Mesothelial cell of epicardium (in vitro differentiated cells): ENCODE measurements at regions not wholly inside any gene's neighbourhood (a gene's known extent, or its start where the extent isn't known, plus 50 kb on each side); places are given as distances from the start of the nearest gene placed in this dataset.

ENCODE experiments used
- DNase-seq, 2 experiments: peaks; one replicate each; pipeline ENCODE4 v3.0.0; 2021; ENCODE audit warnings: low spot score in 2 of 2; ENCODE audit not compliant: unreplicated experiment in 2 of 2
- H3K27ac Mint-ChIP-seq: 2 replicates; pipeline ENCODE4 v1.8.0; 2021; ENCODE audit warnings: mixed read lengths
- H3K27me3 Mint-ChIP-seq: 2 replicates; pipeline ENCODE4 v1.8.0; 2021; ENCODE audit warnings: low read depth, mixed read lengths
- H3K36me3 Mint-ChIP-seq: 2 replicates; pipeline ENCODE4 v1.8.0; 2021; ENCODE audit warnings: mixed read lengths
- H3K4me1 Mint-ChIP-seq: 2 replicates; pipeline ENCODE4 v1.8.0; 2021; ENCODE audit warnings: mixed read lengths
- H3K4me3 Mint-ChIP-seq: 2 replicates; pipeline ENCODE4 v1.8.0; 2021; ENCODE audit warnings: mild to moderate bottlenecking, moderate library complexity, mixed read lengths
- H3K9me3 Mint-ChIP-seq: 2 replicates; pipeline ENCODE4 v1.8.0; 2021; ENCODE audit warnings: mixed read lengths
- TF ChIP-seq, protein P1 (sequence below): fragments of 200-600 bp; sonication (generic); IDR thresholded peaks from one replicate; pipeline ENCODE4 v1.5.0; 2021; ENCODE audit warnings: antibody characterized with exemption; ENCODE audit not compliant: unreplicated experiment

DNA sequence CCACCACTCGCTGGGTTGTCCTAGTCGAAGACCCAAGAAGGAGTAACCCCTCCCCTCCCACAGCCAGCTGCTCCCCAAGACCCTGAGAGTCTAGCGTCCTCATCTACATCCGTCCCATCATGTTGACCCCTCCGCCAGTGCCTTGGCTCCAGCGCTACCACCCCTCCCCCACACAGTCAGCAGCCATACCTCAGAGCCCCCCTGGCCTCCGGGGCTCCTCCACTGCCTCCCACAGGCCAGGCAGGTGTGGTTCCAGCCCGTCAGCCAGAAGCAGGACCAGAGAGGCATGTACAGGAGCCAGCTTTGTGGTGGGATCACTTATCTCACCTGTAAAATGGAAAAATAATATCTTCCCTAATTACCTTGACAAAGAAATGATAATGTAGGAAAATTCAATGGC, 51.5 kb upstream of the PHF21B start:
- TF ChIP-seq, protein P1, sequence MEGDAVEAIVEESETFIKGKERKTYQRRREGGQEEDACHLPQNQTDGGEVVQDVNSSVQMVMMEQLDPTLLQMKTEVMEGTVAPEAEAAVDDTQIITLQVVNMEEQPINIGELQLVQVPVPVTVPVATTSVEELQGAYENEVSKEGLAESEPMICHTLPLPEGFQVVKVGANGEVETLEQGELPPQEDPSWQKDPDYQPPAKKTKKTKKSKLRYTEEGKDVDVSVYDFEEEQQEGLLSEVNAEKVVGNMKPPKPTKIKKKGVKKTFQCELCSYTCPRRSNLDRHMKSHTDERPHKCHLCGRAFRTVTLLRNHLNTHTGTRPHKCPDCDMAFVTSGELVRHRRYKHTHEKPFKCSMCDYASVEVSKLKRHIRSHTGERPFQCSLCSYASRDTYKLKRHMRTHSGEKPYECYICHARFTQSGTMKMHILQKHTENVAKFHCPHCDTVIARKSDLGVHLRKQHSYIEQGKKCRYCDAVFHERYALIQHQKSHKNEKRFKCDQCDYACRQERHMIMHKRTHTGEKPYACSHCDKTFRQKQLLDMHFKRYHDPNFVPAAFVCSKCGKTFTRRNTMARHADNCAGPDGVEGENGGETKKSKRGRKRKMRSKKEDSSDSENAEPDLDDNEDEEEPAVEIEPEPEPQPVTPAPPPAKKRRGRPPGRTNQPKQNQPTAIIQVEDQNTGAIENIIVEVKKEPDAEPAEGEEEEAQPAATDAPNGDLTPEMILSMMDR: no peak
- Mint-ChIP-seq H3K4me1 (peaks cover 9% of the 10 kb centered on the region), H3K4me3 (no peak overlapping the region), H3K9me3 (no peaks in the 10 kb centered on the region), H3K27me3 (peaks cover 25% of the 10 kb centered on the region), H3K36me3 (no peaks in the 10 kb centered on the region), H3K27ac (no peak overlapping the region)
- DNase-seq: no peak

DNA sequence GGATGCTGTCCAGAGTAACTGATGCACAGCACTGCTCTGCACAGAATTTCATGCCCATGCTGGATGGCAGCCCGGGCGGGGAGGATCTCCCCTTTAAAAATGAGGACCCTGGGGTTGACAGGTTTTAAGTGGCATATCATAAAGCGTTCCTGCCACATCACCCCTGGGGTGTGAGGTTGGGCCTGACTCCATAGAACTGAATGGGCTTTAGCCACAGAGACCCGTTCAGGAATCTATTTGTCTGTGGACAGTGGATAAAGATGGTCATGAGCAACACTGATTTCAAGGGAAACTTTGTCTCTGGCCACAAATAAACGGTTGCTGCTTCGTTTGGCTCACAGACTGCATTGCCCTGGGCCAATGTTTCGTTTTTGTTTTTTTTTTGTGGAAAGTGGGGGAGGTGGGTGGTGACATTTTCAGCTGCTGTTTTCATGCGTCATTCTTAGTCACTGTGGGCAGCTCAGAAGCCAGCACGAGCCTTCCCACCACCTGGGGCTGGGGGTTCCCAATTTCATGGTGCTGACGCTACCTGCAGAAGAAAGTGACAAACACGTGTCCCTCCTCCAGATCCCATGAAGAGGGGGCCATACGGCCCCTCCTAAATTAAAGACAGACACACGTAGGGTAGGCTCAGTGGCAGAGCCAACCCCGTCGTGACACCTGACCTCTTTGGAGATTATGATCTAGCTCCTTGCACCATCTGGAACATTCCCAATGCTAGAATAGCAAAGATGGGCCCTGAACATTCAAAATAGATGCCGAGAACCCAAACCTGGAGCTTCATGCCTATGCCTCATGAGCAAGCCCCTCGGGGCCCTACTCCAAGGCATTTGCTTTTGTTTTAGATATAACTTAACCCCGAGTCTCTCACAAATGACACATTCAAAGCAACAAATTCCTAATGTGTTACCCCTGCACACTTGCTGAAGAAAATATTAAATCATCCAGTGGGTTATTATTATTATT, 54.8 kb upstream of the PHF21B start:
- no peak overlapping the region for H3K27ac Mint-ChIP-seq
- H3K9me3 Mint-ChIP-seq: peaks cover 7% of the 10 kb centered on the region
- DNase-seq: no peak

DNA sequence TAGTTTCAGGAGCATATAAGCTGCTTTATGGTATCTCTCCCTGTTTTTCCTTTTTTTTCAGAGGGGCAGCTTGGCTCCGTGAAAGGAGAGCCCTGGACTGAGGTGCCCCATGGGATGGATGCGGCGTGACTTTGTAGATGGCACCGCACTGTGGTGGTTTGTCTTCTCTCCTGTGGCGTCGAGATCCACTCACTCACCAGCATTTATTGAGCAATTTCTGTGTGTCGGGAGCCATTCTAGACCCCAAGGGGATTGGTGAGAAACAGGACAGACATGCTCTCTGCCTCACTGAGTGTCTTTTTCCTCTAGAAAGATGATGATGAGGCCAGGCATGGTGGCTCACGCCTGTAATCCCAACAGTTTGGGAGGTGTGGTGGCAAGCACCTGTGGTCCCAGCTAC, 55.9 kb upstream of the PHF21B start:
- Mint-ChIP-seq H3K4me3 (no peak overlapping the region), H3K27ac (no peak overlapping the region), H3K27me3 (peaks cover 30% of the 10 kb centered on the region), H3K4me1 (no peaks in the 10 kb centered on the region), H3K36me3 (peaks cover 3% of the 10 kb centered on the region), H3K9me3 (peaks cover 7% of the 10 kb centered on the region)
- DNase-seq: no peak
- TF ChIP-seq, protein P1: no peak

More for the DNA sequence above, 54.8 kb upstream of the PHF21B start:
- peaks cover 24% of the 10 kb centered on the region for H3K27me3 Mint-ChIP-seq
- peaks cover 3% of the 10 kb centered on the region for H3K36me3 Mint-ChIP-seq
- H3K4me3 Mint-ChIP-seq: no peak overlapping the region
- TF ChIP-seq, protein P1: no peak
- H3K4me1 Mint-ChIP-seq: no peaks in the 10 kb centered on the region

DNA sequence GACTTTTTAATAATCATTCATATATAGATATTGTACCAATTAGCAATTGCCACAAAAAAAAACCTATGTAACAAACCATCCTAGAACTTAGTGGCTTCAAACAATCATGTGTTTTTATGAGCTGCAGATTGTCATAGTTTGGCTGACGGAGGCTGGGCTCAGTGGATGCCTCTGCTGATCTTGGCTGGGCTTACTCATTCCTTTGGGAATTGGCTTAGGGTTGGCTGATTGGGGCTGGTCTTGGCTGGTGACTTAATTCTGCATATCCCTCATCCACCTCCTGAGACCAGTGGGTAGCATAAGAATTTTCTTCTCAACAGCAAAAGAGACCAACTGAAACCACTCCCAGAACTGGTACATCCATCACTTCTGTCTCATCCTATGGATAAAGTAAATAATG, 57.9 kb upstream of the PHF21B start:
- Mint-ChIP-seq H3K9me3 (peaks cover 7% of the 10 kb centered on the region), H3K36me3 (peaks cover 3% of the 10 kb centered on the region), H3K27me3 (peaks cover 48% of the 10 kb centered on the region), H3K4me3 (no peak overlapping the region), H3K4me1 (peaks cover 8% of the 10 kb centered on the region), H3K27ac (no peak overlapping the region)
- TF ChIP-seq, protein P1: no peak
- DNase-seq: no peak

DNA sequence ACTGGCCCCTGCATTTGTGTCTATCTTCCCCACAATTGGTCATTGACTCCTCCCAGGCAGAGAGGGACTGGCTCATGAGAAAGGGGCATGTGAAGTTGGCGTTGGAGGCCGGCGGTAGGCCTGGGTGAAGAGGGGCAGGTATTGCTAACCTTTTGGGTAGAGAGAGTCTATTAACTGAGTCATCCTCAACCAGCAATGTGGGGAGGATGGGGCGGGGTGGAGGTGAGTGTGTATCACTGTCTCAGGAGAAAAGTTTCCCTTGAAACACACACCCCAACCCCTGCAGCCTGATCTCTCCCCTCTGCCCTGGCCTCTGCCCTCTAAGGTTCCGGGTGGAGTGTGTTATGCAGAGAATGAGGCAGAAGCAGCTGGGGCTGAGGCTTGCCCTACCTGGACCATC, 60.1 kb upstream of the PHF21B start:
- DNase-seq: no peak
- Mint-ChIP-seq H3K36me3 (peaks cover 3% of the 10 kb centered on the region), H3K27ac (no peak overlapping the region), H3K27me3 (peaks cover 48% of the 10 kb centered on the region), H3K4me3 (no peak overlapping the region), H3K4me1 (peaks cover 11% of the 10 kb centered on the region), H3K9me3 (peaks cover 7% of the 10 kb centered on the region)
- TF ChIP-seq, protein P1: no peak
